ENCODE measurements at regions not wholly inside any gene's neighbourhood (a gene's known extent, or its start where the extent isn't known, plus 50 kb on each side); places are given as distances from the start of the nearest gene placed in this dataset.

DNA sequence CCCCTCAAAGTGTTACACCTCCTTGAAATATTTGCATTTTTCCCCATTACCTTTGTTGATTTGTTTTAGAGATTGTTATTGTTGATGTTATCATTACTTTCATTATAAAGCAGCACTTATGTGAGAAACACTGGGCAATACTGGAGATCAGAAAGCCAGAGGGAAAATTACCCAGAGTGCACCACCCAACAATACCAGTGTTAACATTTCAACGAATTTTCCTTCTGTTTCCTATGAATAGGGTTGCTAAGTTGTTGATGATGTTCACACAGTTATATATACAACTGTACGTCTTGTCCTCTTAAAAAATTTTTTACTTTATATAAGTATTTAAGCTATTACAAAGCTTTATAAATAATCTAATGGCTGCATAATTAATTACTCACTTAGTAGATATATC, 173.6 kb upstream of the UMPS start (continued):
- TF ChIP-seq CHD1 (IDR thresholded peaks at IDR 0.05; ENCODE audit: low read depth, low read length) (no peak), ZNF274 (IDR thresholded peaks at IDR 0.05; ENCODE audit: borderline replicate concordance, extremely low read depth, low read length) (no peak), CBX8 (IDR thresholded peaks at IDR 0.05; ENCODE audit: borderline replicate concordance, low read depth, low read length) (no peak), BACH1 (IDR thresholded peaks at IDR 0.05; ENCODE audit: low read length) (no peak)
- TF ChIP-seq, protein P1, sequence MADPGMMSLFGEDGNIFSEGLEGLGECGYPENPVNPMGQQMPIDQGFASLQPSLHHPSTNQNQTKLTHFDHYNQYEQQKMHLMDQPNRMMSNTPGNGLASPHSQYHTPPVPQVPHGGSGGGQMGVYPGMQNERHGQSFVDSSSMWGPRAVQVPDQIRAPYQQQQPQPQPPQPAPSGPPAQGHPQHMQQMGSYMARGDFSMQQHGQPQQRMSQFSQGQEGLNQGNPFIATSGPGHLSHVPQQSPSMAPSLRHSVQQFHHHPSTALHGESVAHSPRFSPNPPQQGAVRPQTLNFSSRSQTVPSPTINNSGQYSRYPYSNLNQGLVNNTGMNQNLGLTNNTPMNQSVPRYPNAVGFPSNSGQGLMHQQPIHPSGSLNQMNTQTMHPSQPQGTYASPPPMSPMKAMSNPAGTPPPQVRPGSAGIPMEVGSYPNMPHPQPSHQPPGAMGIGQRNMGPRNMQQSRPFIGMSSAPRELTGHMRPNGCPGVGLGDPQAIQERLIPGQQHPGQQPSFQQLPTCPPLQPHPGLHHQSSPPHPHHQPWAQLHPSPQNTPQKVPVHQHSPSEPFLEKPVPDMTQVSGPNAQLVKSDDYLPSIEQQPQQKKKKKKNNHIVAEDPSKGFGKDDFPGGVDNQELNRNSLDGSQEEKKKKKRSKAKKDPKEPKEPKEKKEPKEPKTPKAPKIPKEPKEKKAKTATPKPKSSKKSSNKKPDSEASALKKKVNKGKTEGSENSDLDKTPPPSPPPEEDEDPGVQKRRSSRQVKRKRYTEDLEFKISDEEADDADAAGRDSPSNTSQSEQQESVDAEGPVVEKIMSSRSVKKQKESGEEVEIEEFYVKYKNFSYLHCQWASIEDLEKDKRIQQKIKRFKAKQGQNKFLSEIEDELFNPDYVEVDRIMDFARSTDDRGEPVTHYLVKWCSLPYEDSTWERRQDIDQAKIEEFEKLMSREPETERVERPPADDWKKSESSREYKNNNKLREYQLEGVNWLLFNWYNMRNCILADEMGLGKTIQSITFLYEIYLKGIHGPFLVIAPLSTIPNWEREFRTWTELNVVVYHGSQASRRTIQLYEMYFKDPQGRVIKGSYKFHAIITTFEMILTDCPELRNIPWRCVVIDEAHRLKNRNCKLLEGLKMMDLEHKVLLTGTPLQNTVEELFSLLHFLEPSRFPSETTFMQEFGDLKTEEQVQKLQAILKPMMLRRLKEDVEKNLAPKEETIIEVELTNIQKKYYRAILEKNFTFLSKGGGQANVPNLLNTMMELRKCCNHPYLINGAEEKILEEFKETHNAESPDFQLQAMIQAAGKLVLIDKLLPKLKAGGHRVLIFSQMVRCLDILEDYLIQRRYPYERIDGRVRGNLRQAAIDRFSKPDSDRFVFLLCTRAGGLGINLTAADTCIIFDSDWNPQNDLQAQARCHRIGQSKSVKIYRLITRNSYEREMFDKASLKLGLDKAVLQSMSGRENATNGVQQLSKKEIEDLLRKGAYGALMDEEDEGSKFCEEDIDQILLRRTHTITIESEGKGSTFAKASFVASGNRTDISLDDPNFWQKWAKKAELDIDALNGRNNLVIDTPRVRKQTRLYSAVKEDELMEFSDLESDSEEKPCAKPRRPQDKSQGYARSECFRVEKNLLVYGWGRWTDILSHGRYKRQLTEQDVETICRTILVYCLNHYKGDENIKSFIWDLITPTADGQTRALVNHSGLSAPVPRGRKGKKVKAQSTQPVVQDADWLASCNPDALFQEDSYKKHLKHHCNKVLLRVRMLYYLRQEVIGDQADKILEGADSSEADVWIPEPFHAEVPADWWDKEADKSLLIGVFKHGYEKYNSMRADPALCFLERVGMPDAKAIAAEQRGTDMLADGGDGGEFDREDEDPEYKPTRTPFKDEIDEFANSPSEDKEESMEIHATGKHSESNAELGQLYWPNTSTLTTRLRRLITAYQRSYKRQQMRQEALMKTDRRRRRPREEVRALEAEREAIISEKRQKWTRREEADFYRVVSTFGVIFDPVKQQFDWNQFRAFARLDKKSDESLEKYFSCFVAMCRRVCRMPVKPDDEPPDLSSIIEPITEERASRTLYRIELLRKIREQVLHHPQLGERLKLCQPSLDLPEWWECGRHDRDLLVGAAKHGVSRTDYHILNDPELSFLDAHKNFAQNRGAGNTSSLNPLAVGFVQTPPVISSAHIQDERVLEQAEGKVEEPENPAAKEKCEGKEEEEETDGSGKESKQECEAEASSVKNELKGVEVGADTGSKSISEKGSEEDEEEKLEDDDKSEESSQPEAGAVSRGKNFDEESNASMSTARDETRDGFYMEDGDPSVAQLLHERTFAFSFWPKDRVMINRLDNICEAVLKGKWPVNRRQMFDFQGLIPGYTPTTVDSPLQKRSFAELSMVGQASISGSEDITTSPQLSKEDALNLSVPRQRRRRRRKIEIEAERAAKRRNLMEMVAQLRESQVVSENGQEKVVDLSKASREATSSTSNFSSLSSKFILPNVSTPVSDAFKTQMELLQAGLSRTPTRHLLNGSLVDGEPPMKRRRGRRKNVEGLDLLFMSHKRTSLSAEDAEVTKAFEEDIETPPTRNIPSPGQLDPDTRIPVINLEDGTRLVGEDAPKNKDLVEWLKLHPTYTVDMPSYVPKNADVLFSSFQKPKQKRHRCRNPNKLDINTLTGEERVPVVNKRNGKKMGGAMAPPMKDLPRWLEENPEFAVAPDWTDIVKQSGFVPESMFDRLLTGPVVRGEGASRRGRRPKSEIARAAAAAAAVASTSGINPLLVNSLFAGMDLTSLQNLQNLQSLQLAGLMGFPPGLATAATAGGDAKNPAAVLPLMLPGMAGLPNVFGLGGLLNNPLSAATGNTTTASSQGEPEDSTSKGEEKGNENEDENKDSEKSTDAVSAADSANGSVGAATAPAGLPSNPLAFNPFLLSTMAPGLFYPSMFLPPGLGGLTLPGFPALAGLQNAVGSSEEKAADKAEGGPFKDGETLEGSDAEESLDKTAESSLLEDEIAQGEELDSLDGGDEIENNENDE (IDR thresholded peaks at IDR 0.05; ENCODE audit: insufficient replicate concordance, low read length), result no peak
